GM23338 (cell line): ENCODE measurements at regions not wholly inside any gene's neighbourhood (a gene's known extent, or its start where the extent isn't known, plus 50 kb on each side); places are given as distances from the start of the nearest gene placed in this dataset.

Experiments
- ATAC-seq: fragments of 200-7000 bp; cut with Tn5 transposase; 3 replicates; pipeline ENCODE4 v1.9.1; 2020
- DNase-seq: peaks from one replicate; pipeline ENCODE4 v3.0.0-alpha.2; 2015; ENCODE audit warnings: low spot score
- H2AFZ ChIP-seq: fragments of 200-600 bp; sonication (generic); 2 replicates; pipeline ENCODE4 v1.8.0; 2016; ENCODE audit warnings: antibody characterized with exemption, mild to moderate bottlenecking, moderate library complexity
- H3F3A ChIP-seq: fragments of 200-600 bp; sonication (generic); replicated peaks from 2 replicates; pipeline ENCODE4 v1.8.0; 2017; ENCODE audit warnings: antibody characterized with exemption, mixed run types, low read depth
- H3K27ac ChIP-seq: fragments of 200-600 bp; sonication (generic); 2 replicates; pipeline ENCODE4 v1.6.1; 2016; ENCODE audit warnings: low read depth
- H3K27me3 ChIP-seq: fragments of 200-600 bp; sonication (generic); 2 replicates; pipeline ENCODE4 v1.8.0; 2016; ENCODE audit warnings: mild to moderate bottlenecking, mixed run types, moderate library complexity; ENCODE audit not compliant: insufficient read depth
- H3K36me3 ChIP-seq: fragments of 200-600 bp; sonication (generic); 2 replicates; pipeline ENCODE4 v1.8.0; 2016; ENCODE audit warnings: mild to moderate bottlenecking; ENCODE audit not compliant: insufficient read depth
- H3K4me1 ChIP-seq: fragments of 200-600 bp; sonication (generic); 2 replicates; pipeline ENCODE4 v1.8.0; 2016; ENCODE audit warnings: mild to moderate bottlenecking, moderate library complexity; ENCODE audit not compliant: insufficient read depth
- H3K4me2 ChIP-seq: fragments of 200-600 bp; sonication (generic); 2 replicates; pipeline ENCODE4 v1.7.1; 2017; ENCODE audit warnings: mixed run types
- H3K4me3 ChIP-seq: fragments of 200-600 bp; sonication (generic); 2 replicates; pipeline ENCODE4 v1.6.1; 2016; ENCODE audit warnings: mixed run types
- H3K79me2 ChIP-seq: fragments of 200-600 bp; sonication (generic); replicated peaks from 2 replicates; pipeline ENCODE4 v1.8.0; 2017; ENCODE audit warnings: mild to moderate bottlenecking; ENCODE audit not compliant: insufficient read depth
- H3K9me2 ChIP-seq: fragments of 200-600 bp; sonication (generic); 2 replicates; pipeline ENCODE4 v1.8.0; 2017; ENCODE audit not compliant: insufficient read depth
- H4K20me1 ChIP-seq: fragments of 200-600 bp; sonication (generic); replicated peaks from 2 replicates; pipeline ENCODE4 v1.8.0; 2017; ENCODE audit warnings: mild to moderate bottlenecking; ENCODE audit not compliant: insufficient read depth
- H3K27ac Mint-ChIP-seq: 2 replicates; pipeline ENCODE4 v1.8.0; 2020; ENCODE audit warnings: inconsistent platforms, mild to moderate bottlenecking, moderate library complexity, mixed read lengths
- H3K27me3 Mint-ChIP-seq: 3 replicates; pipeline ENCODE4 v1.8.0; 2022; ENCODE audit warnings: low read depth, mild to moderate bottlenecking, moderate library complexity, mixed read lengths, inconsistent platforms; ENCODE audit not compliant: insufficient read depth, poor library complexity
- H3K36me3 Mint-ChIP-seq: 3 replicates; pipeline ENCODE4 v1.8.0; 2021; ENCODE audit warnings: low read depth, mild to moderate bottlenecking, inconsistent platforms, moderate library complexity, mixed read lengths
- H3K4me1 Mint-ChIP-seq: 3 replicates; pipeline ENCODE4 v1.8.0; 2020; ENCODE audit warnings: mild to moderate bottlenecking, inconsistent platforms, mixed read lengths
- H3K4me3 Mint-ChIP-seq: 3 replicates; pipeline ENCODE4 v1.8.0; 2021; ENCODE audit warnings: moderate library complexity, mild to moderate bottlenecking, inconsistent platforms, mixed read lengths
- H3K9me3 Mint-ChIP-seq: 3 replicates; pipeline ENCODE4 v1.8.0; 2020; ENCODE audit warnings: moderate library complexity, mild to moderate bottlenecking, inconsistent platforms, mixed read lengths
- CTCF ChIP-seq, 2 experiments: fragments of 200-600 bp in 1 of 2; sonication (generic) in 1 of 2; conservative IDR thresholded peaks; 2 replicates each; pipeline versions ENCODE4 v1.5.1 to v1.6.1; 2016 to 2017; ENCODE audit warnings: antibody characterized with exemption in 2 of 2, low read depth in 2 of 2, mild to moderate bottlenecking in 2 of 2, moderate library complexity in 1 of 2
- EZH2 ChIP-seq: fragments of 200-600 bp; sonication (generic); IDR thresholded peaks from one replicate; pipeline ENCODE4 v1.8.0; 2017; ENCODE audit warnings: antibody characterized with exemption, mild to moderate bottlenecking, low read depth; ENCODE audit not compliant: unreplicated experiment
- EZH2phosphoT487 ChIP-seq: fragments of 200-600 bp; sonication (generic); IDR thresholded peaks from one replicate; pipeline ENCODE4 v1.8.1; 2018; ENCODE audit warnings: antibody characterized with exemption; ENCODE audit not compliant: unreplicated experiment
- NANOG ChIP-seq: IDR thresholded peaks from 2 replicates; pipeline ENCODE4 v1.6.1; 2016; ENCODE audit warnings: antibody characterized with exemption, borderline replicate concordance
- POLR2AphosphoS5 ChIP-seq: IDR thresholded peaks from 2 replicates; pipeline ENCODE4 v1.6.1; 2016; ENCODE audit warnings: antibody characterized with exemption, low read depth
- TF ChIP-seq, protein P1 (sequence below): IDR thresholded peaks from one replicate; pipeline ENCODE4 v1.6.1; 2018; ENCODE audit warnings: antibody characterized with exemption; ENCODE audit not compliant: unreplicated experiment
- TF ChIP-seq, protein P2 (sequence below): IDR thresholded peaks from 2 replicates; pipeline ENCODE4 v1.6.1; 2016; ENCODE audit warnings: antibody characterized with exemption

DNA sequence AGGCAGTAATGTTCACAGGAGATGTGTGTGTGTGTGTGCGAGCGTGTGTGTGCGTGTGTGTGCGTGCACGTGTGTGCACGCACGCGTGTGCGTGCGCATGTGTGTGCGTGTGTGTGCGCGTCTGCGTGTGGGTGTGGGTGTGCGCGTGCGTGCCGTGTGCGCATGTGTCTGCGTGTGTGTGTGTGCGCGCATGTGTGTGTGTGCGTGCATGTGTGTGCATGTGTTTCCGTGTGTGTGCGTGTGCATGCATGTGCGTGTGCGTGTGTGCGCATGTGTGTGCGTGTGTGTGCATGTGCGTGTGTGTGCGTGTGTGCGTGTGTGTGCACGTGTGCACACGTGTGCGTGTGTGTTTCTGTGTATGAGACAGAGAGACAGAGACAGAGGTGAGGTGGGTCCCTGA lies 136.0 kb upstream of the CST7 start (continued):
- TF ChIP-seq, protein P1, sequence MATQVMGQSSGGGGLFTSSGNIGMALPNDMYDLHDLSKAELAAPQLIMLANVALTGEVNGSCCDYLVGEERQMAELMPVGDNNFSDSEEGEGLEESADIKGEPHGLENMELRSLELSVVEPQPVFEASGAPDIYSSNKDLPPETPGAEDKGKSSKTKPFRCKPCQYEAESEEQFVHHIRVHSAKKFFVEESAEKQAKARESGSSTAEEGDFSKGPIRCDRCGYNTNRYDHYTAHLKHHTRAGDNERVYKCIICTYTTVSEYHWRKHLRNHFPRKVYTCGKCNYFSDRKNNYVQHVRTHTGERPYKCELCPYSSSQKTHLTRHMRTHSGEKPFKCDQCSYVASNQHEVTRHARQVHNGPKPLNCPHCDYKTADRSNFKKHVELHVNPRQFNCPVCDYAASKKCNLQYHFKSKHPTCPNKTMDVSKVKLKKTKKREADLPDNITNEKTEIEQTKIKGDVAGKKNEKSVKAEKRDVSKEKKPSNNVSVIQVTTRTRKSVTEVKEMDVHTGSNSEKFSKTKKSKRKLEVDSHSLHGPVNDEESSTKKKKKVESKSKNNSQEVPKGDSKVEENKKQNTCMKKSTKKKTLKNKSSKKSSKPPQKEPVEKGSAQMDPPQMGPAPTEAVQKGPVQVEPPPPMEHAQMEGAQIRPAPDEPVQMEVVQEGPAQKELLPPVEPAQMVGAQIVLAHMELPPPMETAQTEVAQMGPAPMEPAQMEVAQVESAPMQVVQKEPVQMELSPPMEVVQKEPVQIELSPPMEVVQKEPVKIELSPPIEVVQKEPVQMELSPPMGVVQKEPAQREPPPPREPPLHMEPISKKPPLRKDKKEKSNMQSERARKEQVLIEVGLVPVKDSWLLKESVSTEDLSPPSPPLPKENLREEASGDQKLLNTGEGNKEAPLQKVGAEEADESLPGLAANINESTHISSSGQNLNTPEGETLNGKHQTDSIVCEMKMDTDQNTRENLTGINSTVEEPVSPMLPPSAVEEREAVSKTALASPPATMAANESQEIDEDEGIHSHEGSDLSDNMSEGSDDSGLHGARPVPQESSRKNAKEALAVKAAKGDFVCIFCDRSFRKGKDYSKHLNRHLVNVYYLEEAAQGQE, result no peak
- no peak for TF ChIP-seq POLR2AphosphoS5

GRCh38 chr20:24813496-24813895 lies 135.6 kb upstream of the CST7 start:
- no peaks in the 10 kb centered on the region for H3K36me3 Mint-ChIP-seq
- Histone ChIP-seq H3K4me2 (no peak overlapping the region), H3K4me1 (no peaks in the 10 kb centered on the region), H3K4me3 (no peak overlapping the region), H3K27me3 (no peaks in the 10 kb centered on the region), H4K20me1 (no peaks in the 10 kb centered on the region), H2AFZ (no peak overlapping the region), H3K27ac (no peak overlapping the region), H3F3A (no peaks in the 10 kb centered on the region), H3K79me2 (no peaks in the 10 kb centered on the region), H3K9me2 (no peaks in the 10 kb centered on the region), H3K36me3 (no peaks in the 10 kb centered on the region)
- H3K4me1 Mint-ChIP-seq, result no peaks in the 10 kb centered on the region
- no peak overlapping the region for H3K4me3 Mint-ChIP-seq
- H3K27me3 Mint-ChIP-seq, result peaks cover 20% of the 10 kb centered on the region
- TF ChIP-seq, protein P2, sequence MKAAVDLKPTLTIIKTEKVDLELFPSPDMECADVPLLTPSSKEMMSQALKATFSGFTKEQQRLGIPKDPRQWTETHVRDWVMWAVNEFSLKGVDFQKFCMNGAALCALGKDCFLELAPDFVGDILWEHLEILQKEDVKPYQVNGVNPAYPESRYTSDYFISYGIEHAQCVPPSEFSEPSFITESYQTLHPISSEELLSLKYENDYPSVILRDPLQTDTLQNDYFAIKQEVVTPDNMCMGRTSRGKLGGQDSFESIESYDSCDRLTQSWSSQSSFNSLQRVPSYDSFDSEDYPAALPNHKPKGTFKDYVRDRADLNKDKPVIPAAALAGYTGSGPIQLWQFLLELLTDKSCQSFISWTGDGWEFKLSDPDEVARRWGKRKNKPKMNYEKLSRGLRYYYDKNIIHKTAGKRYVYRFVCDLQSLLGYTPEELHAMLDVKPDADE, result no peak
- ATAC-seq (no peak), DNase-seq (no peak)
- peaks cover 4% of the 10 kb centered on the region; the same call in 2 of the 3 replicates for H3K9me3 Mint-ChIP-seq
- H3K27ac Mint-ChIP-seq, result no peak overlapping the region

DNA sequence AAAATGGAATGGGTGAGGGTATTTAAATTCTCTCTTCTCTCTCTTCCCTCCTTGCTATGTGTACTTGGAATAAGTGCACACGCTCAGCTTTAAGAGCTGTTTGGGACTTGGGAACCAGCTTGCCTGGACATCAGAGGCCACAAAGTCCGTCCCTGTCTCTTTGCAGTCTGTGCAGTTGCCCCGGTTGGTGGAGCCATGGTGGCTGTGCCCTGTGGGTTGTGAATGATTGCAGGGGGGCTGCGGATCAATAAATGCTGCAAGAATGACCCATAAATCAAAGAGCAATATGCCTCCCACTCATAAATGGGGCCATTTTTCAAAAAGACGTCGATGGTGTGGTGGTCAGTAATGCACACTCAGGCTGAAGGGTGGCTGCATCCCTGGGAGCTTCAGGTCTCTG lies 135.1 kb upstream of the CST7 start:
- Histone ChIP-seq H3K27me3 (no peaks in the 10 kb centered on the region), H3F3A (no peaks in the 10 kb centered on the region), H3K4me3 (no peak overlapping the region), H2AFZ (no peak overlapping the region), H3K4me1 (no peaks in the 10 kb centered on the region), H3K4me2 (no peak overlapping the region), H3K79me2 (no peaks in the 10 kb centered on the region), H3K36me3 (no peaks in the 10 kb centered on the region), H3K27ac (no peak overlapping the region), H3K9me2 (no peaks in the 10 kb centered on the region), H4K20me1 (no peaks in the 10 kb centered on the region)
- TF ChIP-seq NANOG (no peak), EZH2 (no peak), CTCF (conservative IDR thresholded peaks at IDR 0.05; ENCODE audit: low read depth in 2 of 2) (no peak), EZH2phosphoT487 (no peak), POLR2AphosphoS5 (no peak)
- H3K27me3 Mint-ChIP-seq, result peaks cover 20% of the 10 kb centered on the region
- H3K36me3 Mint-ChIP-seq, result no peaks in the 10 kb centered on the region
- no peak overlapping the region for H3K4me3 Mint-ChIP-seq
- H3K9me3 Mint-ChIP-seq, result peaks cover 4% of the 10 kb centered on the region; the same call in 2 of the 3 replicates
- DNase-seq, result no peak
- no peak overlapping the region for H3K27ac Mint-ChIP-seq
- no peaks in the 10 kb centered on the region for H3K4me1 Mint-ChIP-seq
- no peak for ATAC-seq
